H1 (cell line): ENCODE measurements at regions not wholly inside any gene's neighbourhood (a gene's known extent, or its start where the extent isn't known, plus 50 kb on each side); places are given as distances from the start of the nearest gene placed in this dataset.

Source experiments
- BCL11A ChIP-seq, 2 experiments: IDR thresholded peaks; one replicate each; pipeline ENCODE4 v1.6.1; 2011; ENCODE audit warnings: low read depth in 2 of 2, low read length in 2 of 2, mild to moderate bottlenecking in 2 of 2
- EP300 ChIP-seq, 2 experiments: IDR thresholded peaks; 1 replicate in 1 of 2; 2 replicates in 1 of 2; pipeline ENCODE4 v1.6.1; 2011 to 2012; ENCODE audit warnings: low read depth in 2 of 2, low read length in 2 of 2, mild to moderate bottlenecking in 2 of 2, borderline replicate concordance in 1 of 2, inconsistent platforms in 1 of 2, moderate library complexity in 1 of 2

GRCh38 chr4:67141586-67141985 lies 403.7 kb downstream of the CENPC start (continued):
- TF ChIP-seq BCL11A (IDR thresholded peaks at IDR 0.05; ENCODE audit: low read depth in 2 of 2, low read length in 2 of 2) (no peak), EP300 (IDR thresholded peaks at IDR 0.05; ENCODE audit: borderline replicate concordance in 1 of 2, low read depth in 2 of 2, low read length in 2 of 2) (no peak)
